ENCODE measurements at regions not wholly inside any gene's neighbourhood (a gene's known extent, or its start where the extent isn't known, plus 50 kb on each side); places are given as distances from the start of the nearest gene placed in this dataset.
"Not testable (repeated sequence)": the region's sequence is repeated elsewhere in the genome, so short reads cannot be mapped to it uniquely, and the experiment has no call there.

- H3K36me3 Mint-ChIP-seq: not testable (repeated sequence)
These were observed 52.3 kb upstream of the MAN1A2 start for GRCh38 chr1:117314951-117315350.

GRCh38 chr1:117313555-117313954 is 53.7 kb upstream of the MAN1A2 start:
- H3K27ac Mint-ChIP-seq: no peak overlapping the region
- no peaks in the 10 kb centered on the region for H3K27me3 Mint-ChIP-seq (ENCODE audit: low read depth)
- no peak for DNase-seq (ENCODE audit: low spot score)
- ATAC-seq: no peak
- ChIA-PET POLR2A (no interaction called here), CTCF (no interaction called here)
- no peaks in the 10 kb centered on the region for H3K4me1 Mint-ChIP-seq
- no peaks in the 10 kb centered on the region for H3K36me3 Mint-ChIP-seq
- H3K9me3 Mint-ChIP-seq: no peaks in the 10 kb centered on the region
- TF ChIP-seq CDX4 (CRISPR knock-in tag; IDR thresholded peaks at IDR 0.05; ENCODE audit: borderline replicate concordance) (no peak), TEAD1 (CRISPR knock-in tag; IDR thresholded peaks at IDR 0.05) (no peak), ZNF138 (CRISPR knock-in tag; conservative IDR thresholded peaks at IDR 0.05) (no peak), NFE2L1 (CRISPR knock-in tag; IDR thresholded peaks at IDR 0.05) (no peak), FOXK1 (CRISPR knock-in tag; IDR thresholded peaks at IDR 0.05) (no peak)
- no peak overlapping the region for H3K4me3 Mint-ChIP-seq

More at GRCh38 chr1:117314951-117315350, 52.3 kb upstream of the MAN1A2 start:
- DNase-seq (ENCODE audit: low spot score); H3K4me3 Mint-ChIP-seq; H3K9me3 Mint-ChIP-seq; POLR2A ChIA-PET; H3K4me1 Mint-ChIP-seq; H3K27me3 Mint-ChIP-seq (ENCODE audit: low read depth); ATAC-seq; CTCF ChIA-PET; H3K27ac Mint-ChIP-seq: not testable (repeated sequence)

- Mint-ChIP-seq H3K36me3 (no peaks in the 10 kb centered on the region), H3K9me3 (no peaks in the 10 kb centered on the region), H3K4me3 (no peak overlapping the region), H3K27ac (no peak overlapping the region), H3K4me1 (no peaks in the 10 kb centered on the region), H3K27me3 (ENCODE audit: low read depth) (no peaks in the 10 kb centered on the region)
- DNase-seq (ENCODE audit: low spot score) (no peak), ATAC-seq (peak; percentile 65)
- POLR2A ChIA-PET: no interaction called here
- TF ChIP-seq ATF6 (CRISPR knock-in tag; IDR thresholded peaks at IDR 0.05): no peak
- TF ChIP-seq ZNF317 (CRISPR knock-in tag; IDR thresholded peaks at IDR 0.05; ENCODE audit: borderline replicate concordance, low read depth): no peak
- TF ChIP-seq CREB1 (CRISPR knock-in tag; IDR thresholded peaks at IDR 0.05): no peak
- TF ChIP-seq TCF7 (CRISPR knock-in tag; IDR thresholded peaks at IDR 0.05; ENCODE audit: low read depth): no peak
- no peak for TF ChIP-seq USF1 (CRISPR knock-in tag; IDR thresholded peaks at IDR 0.05)
- CTCF ChIA-PET: no interaction called here
These were observed 54.7 kb upstream of the MAN1A2 start for GRCh38 chr1:117312453-117313138.

GRCh38 chr1:117308311-117308916 is 58.8 kb upstream of the MAN1A2 start:
- no peaks in the 10 kb centered on the region for H3K9me3 Mint-ChIP-seq
- no peak for ATAC-seq
- no peaks in the 10 kb centered on the region for H3K27me3 Mint-ChIP-seq (ENCODE audit: low read depth)
- no peak for DNase-seq (ENCODE audit: low spot score)
- H3K27ac Mint-ChIP-seq: no peak overlapping the region; the same call in 1 of the 2 replicates
- ChIA-PET POLR2A (no interaction called here), CTCF (no interaction called here)
- H3K4me1 Mint-ChIP-seq: no peaks in the 10 kb centered on the region
- no peaks in the 10 kb centered on the region for H3K36me3 Mint-ChIP-seq
- H3K4me3 Mint-ChIP-seq: no peak overlapping the region
- TF ChIP-seq AFF4 (CRISPR knock-in tag; IDR thresholded peaks at IDR 0.05; ENCODE audit: borderline replicate concordance) (no peak), ATF1 (CRISPR knock-in tag; IDR thresholded peaks at IDR 0.05) (no peak), KAT7 (CRISPR knock-in tag; IDR thresholded peaks at IDR 0.05; ENCODE audit: borderline replicate concordance) (no peak), PREB (CRISPR knock-in tag; IDR thresholded peaks at IDR 0.05; ENCODE audit: borderline replicate concordance) (no peak), MLX (CRISPR knock-in tag; IDR thresholded peaks at IDR 0.05) (no peak), USF2 (CRISPR knock-in tag; IDR thresholded peaks at IDR 0.05) (no peak), SP1 (CRISPR knock-in tag; conservative IDR thresholded peaks at IDR 0.05) (no peak), NFE2L1 (CRISPR knock-in tag; IDR thresholded peaks at IDR 0.05) (no peak)

Data from WTC11 (cell line).